ENCODE measurements at regions not wholly inside any gene's neighbourhood (a gene's known extent, or its start where the extent isn't known, plus 50 kb on each side); places are given as distances from the start of the nearest gene placed in this dataset.

DNA sequence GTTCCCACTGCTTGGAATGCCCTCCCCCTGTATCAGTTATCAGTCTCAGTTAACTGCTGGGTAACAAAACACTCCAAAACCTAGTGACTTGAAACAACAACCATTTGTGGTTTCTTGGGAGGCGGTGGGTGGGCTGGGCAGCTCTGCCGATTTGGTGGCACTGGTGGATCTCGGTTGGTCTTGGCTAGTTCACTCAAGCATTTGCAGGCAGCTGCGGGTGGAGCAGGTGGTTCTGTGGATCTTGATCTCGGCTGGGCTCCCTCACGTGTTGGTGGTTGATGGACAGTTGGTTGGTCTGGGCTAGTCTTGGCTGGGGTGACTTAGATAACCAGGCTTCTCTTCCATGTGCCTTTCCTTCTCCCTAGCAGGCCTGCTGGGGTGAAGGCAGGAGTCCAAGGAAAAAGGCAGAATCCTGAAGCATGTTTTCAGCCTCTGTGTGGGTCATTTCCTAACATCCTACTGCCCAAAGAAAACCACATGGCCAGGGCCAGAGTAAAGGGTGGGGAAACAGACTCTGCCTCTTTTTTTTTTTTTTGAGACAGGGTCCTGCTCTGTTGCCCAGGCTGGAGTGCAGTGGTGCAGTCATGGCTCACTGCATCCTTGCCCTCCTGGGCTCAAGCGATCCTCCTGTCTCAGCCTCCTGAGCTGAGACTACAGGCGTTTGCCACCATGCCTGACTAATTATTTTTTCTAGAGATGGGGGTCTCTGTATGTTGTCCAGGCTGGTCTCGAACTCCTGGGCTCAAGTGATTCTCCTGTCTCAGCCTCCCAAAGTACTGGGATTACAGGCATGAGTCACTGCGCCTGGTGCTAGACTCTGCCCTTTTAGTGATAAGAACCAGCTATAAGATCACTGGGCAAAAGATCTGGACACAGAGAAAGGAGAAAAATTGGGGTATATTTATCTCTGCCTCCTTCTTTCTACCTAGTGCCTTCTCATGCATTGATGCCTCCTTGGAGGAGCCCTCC is 183.7 kb downstream of the RGS3 start:
- DNase-seq = no peak

DNA sequence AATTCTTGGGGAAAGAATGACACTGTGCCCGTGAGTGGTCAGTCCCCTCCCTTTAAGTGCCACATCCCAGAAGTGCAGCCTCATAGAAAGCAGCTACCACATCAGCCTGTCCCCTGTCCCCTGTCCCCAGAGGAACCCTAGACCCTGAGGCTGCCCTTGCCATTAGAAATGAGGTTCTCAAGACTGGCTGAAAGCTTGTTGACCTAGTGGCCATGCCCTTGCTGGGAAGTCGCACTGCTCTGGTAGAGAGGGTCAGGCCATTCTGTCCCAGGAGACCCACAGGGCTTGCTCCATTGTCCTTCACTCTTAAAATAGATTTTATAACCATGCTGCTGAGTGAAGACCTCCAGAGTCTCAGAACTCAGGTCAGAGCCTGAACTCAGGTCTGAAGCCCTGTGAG is 184.5 kb downstream of the RGS3 start:
- no peak for DNase-seq

DNA sequence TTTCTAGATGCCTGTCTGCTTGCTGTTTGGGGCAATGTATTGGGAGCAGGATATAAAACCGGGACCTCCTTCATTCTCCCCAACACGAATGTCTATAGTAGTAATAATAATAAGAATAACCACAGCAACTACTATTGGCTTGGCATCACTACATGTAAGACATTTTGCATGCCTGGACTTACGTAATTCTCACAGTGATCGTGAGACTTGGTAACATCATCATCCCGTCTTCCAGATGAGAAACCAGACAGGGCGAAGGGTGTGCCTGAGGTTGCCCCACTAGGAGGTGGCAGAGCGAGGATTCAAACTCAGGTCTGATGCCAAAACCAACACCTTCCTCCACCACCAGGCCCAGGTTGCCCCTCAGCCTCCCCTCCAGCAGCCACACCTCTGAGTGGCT is 185.1 kb downstream of the RGS3 start:
- DNase-seq = no peak

DNA sequence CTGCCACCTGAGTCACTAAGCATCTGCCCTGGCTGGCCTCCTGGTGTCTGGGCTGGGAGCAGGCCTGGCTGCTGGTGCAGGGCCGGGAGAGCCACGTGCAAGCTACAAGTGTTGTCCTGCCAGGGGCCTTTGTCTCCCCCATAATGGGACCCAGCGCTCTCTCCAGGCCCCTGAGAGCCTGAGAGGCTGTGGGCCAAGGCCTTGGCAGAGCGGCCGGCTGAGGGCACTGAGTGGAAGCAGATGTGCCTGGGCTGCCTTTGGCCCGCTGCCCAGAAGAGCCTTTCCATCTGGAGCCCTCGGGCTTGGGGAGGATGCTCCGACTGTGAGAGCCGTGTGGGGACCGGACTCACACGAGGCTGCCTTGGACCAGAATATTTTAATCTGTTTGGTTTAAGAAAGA is 185.5 kb downstream of the RGS3 start:
- no peak for DNase-seq

DNA sequence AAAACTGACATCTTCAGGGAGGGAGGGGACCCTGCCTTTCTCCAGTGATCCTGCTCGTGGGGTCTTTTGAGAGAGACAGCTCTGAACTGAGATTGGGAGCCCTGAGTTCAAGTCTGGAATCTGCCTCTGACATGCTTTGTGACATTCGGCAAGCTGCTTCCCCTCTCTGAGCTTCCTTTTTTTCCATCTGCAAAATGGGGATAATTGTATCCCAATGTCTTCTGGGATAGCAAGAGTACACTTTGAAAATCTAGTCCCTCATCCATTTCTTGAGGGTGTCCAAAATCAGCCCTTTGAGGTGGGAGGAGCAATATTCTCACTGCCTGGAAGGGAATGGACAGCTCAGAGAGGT is 186.3 kb downstream of the RGS3 start:
- DNase-seq = no peak

DNA sequence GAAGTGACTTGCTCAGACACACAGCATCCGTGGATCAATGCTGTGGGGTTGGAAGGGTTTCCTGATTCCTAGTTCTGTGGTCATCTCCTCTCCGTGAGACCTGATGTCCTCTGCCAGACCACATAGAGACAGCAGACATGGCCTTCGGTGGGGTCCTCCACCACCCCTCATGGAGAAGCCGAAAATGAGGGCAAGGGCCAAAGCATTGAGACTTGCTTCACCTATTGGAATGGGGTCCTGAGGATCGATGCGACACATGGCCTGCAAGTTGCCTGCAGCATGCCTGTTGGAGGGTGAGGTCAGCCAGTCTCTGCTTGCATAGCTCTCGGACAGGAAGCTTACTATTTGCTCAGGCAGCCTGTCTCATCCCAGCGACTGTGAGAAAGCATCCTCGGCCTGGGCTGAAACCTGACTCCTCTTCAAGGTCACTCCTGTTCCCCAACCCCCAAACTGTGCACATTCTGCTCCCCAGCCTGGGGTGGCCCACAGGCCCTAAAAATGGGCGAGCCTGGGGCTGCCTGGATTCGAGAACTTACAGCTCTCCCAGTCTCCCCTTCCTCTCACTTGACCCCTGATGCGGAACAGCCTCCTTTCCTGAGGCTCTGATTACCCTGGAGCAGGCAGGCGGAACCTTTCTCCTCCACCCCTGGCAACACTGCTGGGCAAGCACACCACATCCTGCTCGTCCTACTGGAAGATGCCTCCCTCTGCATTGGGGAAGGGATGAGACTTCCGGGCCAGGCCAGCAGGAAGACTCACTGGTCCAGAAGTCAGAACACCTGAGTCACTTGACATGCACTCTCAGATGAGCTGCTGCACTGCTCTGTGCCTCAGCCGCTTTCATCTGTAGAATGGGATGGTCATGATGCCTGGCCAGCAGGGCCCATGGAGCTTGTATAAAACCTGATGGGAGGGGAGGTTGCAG is 186.9 kb downstream of the RGS3 start:
- no peak for DNase-seq

DNA sequence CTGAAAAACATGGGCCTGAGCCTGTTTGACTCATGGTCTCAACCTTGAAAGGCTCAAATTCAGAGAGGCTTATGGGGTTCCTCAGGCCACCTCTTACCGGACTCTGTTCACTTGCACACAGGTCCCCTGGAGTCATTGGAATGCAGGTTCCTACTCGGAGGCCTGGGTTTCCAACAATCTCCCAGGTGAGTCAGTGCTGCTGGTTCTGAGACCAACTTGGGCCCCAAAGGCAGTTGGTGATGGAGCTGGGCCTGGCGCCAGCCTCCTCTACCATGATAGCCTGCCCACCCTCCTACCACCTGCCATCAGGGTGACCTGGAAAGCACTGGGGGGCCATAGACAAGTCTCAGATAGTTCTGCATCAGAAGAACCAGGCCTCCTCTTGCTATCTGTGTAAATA is 188.4 kb downstream of the RGS3 start:
- DNase-seq = no peak

DNA sequence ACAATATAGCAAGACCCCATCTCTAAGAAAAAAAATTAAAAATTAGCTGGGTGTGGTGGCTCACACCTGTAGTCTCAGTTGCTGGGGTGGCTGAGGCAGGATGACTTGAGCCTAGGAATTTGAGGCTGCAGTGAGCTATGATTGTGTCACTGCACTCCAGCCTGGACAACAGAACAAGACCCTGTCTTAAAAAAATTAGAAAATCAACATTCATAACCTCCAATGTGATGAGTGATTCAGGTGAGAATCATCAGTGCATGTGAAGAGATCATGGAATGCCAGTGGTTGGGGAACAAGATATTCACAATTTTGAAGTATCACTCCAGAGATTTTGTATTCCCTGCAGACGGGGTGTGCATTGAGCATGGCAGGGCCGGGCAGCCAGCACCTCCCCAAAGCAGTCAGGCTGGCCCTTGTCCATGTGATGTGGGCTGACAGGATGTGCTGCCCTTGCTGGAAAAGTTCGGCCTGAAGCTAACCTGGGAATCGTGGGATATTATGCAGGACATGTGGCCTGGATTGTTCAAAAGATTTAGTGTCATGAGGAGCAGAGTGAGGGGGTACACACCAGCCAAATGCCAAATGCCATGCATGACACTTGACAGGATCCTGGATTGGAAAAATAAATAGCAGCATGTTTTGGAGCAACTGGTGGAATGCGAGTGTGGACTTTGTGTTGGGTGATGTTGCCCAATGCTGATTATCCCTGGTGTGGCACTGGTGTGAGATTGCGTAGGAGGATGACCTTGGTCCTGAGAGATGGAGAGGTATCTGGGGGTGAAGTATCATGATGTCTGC is 189.0 kb downstream of the RGS3 start:
- DNase-seq = no peak

DNA sequence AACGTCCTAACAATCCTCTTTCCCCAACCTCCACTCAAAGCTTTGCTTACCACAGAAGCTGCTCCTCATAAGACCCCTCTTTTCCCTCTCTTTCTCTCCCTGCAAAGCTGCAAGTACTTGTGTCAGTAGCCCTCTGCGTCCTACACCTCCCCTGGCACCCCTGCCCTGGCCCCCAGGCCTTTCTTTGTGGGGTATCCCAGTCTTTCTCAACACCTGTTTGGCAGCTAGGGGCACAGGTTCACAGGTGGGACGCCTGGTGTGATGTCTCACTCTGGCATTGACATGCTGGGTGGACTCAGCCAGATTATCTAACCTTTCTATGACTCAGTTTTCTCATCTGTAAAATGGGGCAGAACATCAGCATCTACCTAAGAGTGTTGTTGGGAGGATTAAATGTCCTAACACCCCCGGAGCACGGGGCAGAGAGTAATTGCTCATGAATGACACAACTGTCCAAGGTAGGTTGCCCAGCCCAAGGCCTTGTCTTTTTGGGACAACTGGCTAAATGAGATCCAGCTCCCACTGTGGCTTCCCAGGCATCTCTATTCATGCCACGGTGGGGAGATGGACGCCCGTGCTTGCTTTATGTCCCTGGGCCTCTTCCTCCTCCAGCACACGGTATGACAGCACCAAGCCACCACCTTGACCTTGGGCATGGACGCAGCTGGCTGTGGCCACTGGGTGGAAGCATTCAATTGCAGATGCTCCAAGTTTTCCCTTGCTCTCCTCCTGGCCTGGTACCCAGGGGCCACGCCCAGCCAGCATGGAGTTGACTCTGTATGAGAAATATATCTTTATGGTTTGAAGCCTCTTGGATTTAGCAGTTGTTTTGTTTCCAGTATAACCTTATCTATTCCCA is 190.4 kb downstream of the RGS3 start:
- DNase-seq = no peak

DNA sequence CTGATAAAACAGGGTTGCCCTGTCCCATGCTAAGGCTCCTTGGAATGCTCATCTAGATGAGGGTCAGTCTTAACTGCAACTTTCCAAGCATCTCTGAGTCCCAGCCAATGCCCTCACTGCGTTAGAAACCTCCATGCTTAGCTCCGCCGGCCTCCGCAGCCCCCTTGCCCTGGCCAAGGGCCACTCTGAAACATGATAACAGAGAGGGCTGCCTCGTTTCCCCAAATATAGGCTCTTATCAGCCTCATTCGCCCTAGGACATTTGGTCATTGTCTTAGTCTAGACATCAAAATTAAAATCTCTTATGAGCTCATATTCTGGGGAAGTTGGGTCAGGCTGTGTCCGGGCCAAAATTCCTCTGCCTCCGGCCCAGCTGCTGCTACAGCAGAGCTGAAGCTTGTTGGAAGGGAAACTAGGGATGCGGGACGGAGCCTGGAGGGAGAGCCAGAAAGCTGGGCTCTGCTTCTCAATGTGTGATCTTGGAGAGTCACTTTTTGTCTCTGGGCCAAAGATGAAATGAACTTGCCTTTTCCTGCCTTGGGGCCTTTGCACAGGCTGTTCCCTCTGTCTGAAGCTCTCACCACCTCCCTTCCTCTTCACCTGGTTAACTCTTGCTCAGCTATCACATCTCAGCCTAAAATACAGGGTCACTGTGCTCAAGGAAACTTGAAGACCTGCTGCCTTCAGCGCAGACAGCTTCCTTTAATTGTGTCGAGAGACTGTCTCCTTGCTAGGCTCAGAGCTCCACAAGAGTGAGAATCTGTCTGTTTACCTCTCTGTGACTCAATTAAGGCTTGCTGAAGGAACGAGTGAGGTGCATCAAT is 191.3 kb downstream of the RGS3 start:
- no peak for DNase-seq

DNA sequence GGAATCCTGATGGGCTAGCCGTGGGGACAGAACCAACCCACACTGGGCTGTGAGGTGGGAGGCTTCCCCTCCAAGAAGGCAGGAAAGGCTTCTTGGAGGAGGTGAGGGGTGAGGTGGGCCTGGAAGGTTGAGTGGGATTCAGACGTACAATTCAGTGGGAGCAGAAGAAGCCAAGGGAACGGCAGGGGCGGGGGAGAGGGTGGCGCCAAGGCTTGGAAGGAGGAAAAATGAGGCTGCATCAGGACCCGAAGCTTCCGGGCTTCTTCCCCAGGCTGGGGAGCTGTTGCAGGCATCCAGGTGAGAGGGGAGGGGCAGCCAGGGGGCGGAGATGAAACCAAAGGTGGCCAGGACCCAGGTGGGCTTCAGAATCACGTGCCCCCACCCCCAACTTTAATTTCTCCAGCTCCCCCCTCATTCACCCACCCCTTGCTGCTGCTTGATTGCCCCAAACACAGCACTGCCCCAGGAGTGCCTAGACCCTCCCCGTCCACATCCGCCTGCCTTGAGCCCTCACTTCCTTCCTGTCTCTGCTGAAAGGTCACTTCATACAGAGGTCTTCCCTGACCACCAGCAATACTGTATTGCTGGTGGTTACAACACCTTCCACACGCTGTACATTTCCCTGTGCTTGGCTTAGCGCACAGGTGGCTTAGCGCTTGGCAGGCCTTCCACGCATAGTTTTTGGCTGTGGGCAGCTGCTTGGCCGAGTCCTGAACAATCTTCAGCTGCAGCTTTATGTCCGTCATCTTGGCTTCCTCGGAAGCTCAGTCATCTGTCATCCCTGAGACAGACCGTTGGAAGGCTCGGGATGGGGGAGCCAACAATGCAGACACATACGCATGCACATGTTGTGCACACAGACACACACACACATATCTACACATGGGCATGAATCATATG is 193.5 kb downstream of the RGS3 start:
- no peak for DNase-seq

DNA sequence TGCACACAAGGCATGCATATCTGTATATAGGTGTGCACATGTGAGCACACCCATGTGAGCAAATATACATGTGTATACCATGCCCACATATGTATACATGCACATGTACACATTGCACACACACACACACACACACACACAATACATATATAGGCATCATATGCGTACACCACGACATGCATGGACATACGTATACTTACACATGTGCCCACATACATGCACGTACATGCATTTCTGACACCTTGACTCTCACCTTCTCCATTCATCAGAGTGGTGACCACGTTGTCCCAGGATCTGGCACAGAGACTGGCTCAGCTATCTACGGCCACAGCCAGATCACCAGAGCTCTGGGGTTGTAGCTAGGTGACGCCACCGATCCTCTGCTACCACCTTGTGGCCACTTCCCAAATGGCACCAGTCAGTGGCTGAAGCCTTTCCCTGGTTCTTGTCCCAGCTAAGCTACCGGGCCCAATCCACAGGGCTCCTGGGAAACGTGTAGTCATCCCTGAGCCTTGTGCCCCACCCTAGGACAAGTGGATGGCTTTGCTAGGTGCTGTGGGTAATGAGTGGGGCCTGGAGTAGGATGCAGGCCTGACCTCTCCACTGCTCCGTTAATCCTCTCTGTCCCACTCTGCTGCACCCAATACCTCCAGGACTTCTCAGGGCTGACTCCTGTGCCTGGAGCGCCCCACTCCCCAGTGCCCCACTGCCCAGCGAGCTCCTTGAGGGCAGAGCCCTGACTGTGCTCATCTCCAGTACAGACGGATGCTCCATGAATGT is 194.4 kb downstream of the RGS3 start:
- peak; percentile 83 for DNase-seq

DNA sequence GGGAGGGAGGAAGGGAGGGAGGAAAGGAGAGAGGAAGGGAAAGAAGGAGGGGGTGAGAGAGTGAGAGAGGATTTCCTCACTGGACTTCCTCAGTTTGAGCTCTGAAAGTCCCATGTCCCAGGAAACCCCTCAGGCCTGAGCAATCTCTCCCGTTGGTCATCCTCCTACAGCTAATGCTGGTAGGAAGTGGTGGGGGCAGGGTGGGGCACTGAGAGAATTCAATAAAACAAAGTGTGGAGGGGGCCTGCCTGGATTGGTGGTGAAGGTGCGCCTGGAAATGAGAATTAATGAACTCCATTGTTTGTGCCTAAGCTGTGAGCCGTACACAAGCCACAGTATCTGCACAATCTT is 195.0 kb downstream of the RGS3 start:
- DNase-seq = no peak

DNA sequence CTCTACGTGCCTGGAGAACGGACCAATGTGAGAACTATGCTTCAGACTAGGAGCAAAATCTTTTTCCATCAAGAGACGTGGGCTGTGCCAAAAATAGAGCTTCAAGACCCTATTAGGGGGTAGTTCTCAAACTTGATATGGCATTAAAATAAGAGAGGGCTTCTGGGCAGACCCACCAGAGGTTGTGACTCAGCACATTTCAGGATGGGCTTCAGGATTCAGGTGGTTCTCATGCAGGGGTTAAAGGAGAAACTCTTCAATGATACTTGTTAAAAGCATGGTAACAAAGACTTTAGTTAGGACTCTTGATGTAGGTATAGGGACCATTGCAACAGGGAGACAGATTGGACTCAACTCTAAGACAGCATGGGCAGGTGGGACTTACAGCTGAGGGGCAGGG is 195.5 kb downstream of the RGS3 start:
- DNase-seq = no peak

DNA sequence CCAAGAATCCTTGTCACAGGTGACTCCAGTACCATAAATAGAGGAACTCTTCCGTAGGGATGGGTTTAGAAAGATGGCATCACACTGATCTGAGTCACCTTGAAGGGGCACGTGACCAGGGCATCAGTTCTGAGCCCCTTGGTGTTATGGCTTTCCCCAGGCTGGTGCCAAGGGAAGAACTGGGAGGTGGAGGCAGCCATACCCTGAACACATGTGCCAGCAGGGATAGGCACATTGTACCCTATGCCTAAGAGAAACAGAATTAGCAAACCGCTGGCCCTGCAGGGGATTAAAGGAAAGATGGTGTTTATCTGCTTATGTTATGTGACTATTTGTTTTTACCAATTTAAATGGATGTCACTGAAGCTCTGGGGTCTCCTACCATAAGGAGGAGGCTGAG is 196.2 kb downstream of the RGS3 start:
- DNase-seq = no peak

DNA sequence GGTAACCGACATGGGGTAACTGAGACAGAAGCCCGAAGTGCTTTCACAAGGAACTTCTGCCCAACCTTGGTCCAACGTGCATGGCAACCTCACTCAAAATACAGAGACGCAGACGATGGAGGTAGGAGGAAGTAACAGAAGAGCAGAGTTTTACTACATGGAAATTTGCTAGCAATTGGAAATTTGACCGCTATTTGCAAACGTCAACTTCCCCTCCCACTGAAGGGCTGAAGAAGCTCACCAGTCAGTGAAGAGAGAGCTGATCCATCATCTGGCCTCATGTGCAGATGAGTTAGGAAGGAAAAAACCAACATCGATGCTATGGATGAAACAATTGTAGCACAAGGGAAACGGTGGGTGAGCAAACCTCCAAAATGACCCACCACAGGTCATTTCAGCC is 196.7 kb downstream of the RGS3 start:
- no peak for DNase-seq

DNA sequence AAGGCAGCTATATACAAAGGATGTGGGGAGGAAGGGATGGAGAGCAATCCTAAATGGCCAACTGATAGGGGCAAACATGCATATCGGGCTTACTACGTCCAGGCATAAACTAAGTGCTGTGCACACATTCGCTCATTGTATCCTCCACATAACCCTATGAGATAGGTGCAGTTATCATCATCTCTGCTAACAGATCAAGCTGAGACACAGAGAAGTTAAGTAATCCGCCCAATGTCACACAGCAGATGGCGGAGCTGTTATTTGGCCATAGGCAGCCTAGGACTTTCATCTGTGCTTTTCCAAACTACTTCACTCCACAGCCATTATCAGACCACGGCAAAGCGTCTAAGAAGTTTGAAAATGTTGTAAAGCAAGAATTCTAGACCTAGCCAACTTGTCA is 197.5 kb downstream of the RGS3 start:
- DNase-seq = no peak

DNA sequence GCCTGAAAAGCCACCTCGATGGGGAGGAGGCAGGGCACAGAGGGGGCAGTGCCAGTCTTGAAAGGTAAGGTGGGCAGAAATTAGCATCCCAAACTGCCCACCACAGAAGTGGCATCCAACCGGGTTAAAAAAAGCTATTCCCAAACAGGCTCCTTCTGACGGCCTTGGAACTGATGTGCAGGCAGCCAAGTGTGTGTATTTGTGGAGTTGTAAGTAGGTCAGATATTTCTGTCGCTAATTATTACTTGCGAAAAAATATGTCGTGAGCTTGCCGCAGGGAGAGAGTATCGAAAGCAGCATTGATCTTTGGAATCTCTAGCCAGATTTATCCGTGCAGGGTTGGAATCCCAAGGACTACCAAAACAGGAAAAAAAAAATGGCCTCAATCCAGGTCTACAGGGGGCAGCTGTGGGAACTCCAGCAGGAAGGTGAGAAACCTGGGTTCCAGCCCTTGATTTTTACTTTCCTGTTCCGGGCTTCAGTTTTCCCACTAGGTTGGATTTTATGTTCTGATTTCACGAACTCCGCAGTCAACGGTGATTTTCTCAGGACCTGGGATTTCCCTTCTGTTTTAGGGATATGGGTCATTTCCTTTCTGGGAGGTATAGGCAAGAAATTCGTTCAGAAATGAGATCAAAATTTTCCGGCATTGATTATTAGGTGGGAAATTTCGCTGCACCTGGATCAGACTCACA is 200.8 kb downstream of the RGS3 start:
- DNase-seq = no peak

DNA sequence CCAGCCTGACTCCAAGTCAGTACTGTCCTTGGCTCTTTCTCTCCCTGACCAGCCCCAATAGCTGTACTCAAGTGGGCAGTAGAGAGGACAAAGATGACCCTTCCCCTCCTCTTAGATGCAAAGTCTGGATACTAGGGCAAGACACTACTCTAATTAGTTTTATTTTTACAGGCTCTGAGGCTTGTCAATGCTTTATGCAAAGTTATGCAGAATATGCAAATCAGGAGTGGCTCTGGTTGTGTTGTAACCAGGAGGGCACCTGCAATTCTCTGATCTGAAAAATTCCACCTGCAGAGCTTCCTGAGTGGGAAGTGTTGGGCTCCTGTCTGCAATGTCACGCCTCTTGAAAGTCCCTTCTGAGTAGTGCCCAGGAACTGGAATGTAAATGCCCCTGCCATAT is 201.5 kb downstream of the RGS3 start:
- no peak for DNase-seq
